ENCODE measurements at regions not wholly inside any gene's neighbourhood (a gene's known extent, or its start where the extent isn't known, plus 50 kb on each side); places are given as distances from the start of the nearest gene placed in this dataset.
"Not testable (repeated sequence)": the region's sequence is repeated elsewhere in the genome, so short reads cannot be mapped to it uniquely, and the experiment has no call there.

GRCh38 chr2:234555616-234556249 lies 58.9 kb upstream of the ARL4C start:
- no peak for DNase-seq (ENCODE audit: low spot score)

GRCh38 chr2:234555161-234555560 lies 58.3 kb upstream of the ARL4C start:
- DNase-seq (ENCODE audit: low spot score), result no peak

GRCh38 chr2:234553223-234553622 lies 56.3 kb upstream of the ARL4C start:
- DNase-seq (ENCODE audit: low spot score), result not testable (repeated sequence)

DNA sequence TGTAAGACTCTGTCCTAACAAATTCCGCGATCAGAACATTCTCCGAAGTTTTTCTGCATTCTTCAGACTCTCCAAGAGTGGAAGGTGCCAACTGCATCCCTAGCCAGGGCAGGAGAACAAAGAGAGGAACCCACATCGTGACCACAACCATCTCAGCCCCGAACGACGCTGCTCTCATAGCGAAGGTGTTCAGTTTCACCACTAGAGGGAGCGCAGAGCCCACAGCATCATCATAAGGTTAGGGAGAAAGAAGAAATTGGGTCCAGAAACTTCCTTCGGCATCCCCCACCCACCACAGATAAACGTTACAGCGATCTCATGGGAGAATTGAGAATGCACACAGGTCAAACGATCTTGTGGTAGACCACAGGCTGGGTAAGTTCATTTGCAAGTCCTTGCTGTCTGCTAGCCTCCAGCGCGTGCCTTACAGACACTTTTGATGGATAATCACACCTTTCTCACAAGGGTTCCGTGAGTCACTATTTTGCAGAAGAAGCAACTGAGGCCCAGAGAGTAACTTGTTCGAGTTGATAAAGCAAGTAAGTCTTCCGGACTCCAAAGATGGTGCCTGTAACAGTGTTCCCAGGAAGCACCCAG lies 53.7 kb upstream of the ARL4C start:
- peak; percentile 74 for DNase-seq (ENCODE audit: low spot score)

- no peak for DNase-seq (ENCODE audit: low spot score)
These were observed 53.2 kb upstream of the ARL4C start for GRCh38 chr2:234550056-234550455.

- DNase-seq (ENCODE audit: low spot score), result peak; percentile 73
These were observed 52.0 kb upstream of the ARL4C start for GRCh38 chr2:234548695-234549420.

DNA sequence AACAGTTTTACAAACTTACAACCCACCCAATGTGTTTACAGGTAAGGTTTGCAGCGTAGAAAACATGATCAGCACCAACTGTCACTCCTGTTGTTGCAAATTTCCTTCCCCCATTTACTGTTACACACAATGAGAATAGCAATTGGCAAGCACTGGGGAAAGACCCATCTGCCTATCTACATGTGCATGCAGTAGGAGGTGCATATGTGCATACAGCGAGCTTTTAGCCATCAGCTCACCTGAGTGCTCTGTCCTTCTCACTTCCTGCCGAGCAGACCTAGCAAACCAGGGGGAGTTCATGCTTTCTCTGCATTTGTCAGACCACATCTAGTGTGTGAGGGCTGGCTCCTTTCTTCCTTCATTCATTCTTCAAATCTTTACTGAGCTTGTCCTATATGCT lies 49.9 kb upstream of the ARL4C start:
- DNase-seq (ENCODE audit: low spot score), result no peak

Measured in left forelimb (tissue), 1 donor.